ENCODE measurements at regions not wholly inside any gene's neighbourhood (a gene's known extent, or its start where the extent isn't known, plus 50 kb on each side); places are given as distances from the start of the nearest gene placed in this dataset.
"Not testable (repeated sequence)": the region's sequence is repeated elsewhere in the genome, so short reads cannot be mapped to it uniquely, and the experiment has no call there.

DNA sequence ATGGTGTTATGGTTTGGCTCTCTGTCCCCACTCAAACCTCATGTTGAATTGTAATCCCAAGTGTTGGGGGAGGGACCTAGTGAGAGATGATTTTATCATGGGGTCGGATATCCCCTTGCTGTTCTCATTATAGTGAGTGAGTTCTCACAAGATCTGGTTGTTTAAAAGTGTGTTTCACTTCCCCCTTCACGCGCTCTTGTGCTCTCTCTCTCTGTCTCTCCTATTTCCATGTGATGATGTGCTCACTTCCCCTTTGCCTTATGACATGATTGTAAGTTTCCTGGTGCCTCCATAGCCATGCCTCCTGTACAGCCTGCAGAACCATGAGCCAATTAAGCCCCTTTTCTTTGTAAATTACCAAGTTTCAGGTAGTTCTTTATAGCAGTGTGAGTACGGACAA, 765.1 kb downstream of the KCNA4 start:
- no peak for DNase-seq (ENCODE audit: low read depth in 2 of 2)

DNA sequence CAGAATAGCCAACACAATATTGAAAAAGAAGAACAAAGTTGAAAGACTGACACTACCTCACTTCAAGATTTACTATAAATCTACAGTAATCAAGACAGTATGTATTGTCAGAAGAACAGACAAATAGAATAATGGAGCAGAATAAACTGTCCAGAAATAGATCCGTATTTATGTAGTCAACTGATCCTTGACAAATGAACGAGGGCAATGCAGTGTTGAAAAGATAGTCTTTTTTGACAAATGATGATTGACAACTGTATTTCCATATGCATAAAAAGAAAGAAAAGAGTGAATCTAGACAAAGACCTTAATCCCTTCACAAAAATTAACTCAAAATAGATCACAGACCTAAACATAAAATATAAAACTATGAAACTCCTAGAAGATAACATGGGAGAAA, 767.1 kb downstream of the KCNA4 start:
- no peak for DNase-seq (ENCODE audit: low read depth in 2 of 2)

- no peak for DNase-seq (ENCODE audit: low read depth in 2 of 2)
Observed at GRCh38 chr11:29244355-29244754, 772.5 kb downstream of the KCNA4 start.

DNA sequence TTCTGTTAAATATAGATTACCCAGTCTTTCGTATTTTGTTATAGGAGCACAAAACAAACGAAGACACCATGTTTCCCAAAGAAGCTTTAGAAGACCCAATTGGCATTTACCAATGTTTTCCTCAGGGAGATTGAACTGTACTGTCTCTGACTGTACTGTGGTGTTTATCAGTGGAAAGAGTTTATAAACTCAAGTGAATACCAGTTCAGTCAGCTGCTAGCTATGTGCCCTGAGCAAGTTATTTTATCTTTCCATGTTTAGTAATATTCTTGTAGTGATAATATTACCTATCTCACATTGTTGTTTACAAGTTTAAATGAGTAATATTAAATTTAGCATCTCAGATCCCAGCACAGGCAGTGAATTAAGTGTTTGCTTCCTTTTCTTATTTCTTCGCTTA, 773.2 kb downstream of the KCNA4 start:
- DNase-seq (ENCODE audit: low read depth in 2 of 2) = no peak

- DNase-seq (ENCODE audit: low read depth in 2 of 2) = no peak
Observed at GRCh38 chr11:29231991-29232390, 784.8 kb downstream of the KCNA4 start.

DNA sequence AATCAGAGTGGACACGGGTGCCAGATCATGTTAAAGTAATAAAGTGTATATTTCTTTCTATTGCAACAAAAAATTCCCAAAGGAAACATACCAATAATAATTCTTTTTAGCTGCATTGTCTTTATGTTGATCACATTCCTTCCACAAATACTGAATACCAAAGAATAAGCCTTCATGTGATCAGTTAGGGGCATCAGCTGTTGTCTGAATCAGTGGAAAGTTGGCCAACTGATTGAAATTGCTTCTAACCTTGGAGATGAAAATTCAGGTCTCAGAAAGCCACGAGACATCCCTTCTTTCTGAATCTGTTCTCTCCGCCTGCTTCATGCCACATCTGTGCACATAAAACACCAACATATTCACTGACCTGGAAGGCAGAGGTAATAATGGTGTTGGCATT, 785.2 kb downstream of the KCNA4 start:
- DNase-seq (ENCODE audit: low read depth in 2 of 2) = no peak

DNA sequence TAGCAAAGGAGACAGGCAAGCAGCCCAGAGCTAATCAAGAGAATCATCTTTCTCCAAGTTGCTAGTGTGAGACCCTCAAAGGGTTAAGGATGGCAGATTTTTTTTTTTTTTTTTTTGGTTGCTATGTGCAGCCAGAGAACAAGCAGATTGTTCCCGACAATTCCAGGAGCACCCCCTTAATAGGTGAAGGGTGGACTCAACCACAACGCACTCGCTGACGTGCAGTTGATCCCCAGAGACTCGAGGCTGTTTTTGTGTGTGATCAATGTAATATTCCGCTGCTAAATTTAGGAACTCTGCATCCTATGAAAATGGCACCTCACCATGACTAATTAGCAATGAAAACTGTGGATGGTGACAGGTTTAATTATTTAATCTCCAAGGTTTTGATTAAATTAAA, 789.0 kb downstream of the KCNA4 start:
- no peak for DNase-seq (ENCODE audit: low read depth in 2 of 2)

DNA sequence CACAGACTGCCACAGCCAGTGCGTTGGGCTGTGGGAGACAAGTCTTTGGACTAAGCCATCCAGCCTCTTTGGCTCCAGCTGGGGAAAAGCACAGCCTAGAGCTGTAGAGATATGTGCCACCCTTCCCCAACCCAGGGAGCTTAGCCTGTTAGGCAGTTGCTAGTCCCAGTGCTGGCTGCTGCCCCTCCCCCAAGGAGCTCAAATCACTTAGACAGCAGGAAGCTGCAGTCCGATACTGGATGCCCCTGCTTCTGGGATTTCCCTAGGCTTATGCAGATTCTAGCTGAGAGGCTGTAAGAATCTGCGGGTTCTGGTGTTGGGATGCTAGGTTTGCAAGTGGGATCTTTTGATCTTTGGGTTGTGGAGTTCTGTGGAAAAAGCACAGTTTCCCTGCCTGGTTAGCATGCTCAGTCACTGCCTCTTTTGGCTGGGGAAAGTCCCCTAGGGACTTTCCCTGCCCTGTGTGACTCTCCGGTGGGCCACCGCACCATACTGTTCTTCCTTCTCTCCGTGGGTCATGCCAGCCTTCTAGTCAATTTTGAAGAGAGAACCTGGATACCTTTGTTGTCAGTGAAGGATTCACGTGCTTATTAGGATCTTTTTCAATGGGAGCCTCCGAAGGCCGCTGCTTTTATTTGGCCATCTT, 792.0 kb downstream of the KCNA4 start:
- no peak for DNase-seq (ENCODE audit: low read depth in 2 of 2)

GRCh38 chr11:29219531-29219930, 797.3 kb downstream of the KCNA4 start:
- not testable (repeated sequence) for DNase-seq (ENCODE audit: low read depth in 2 of 2)

DNA sequence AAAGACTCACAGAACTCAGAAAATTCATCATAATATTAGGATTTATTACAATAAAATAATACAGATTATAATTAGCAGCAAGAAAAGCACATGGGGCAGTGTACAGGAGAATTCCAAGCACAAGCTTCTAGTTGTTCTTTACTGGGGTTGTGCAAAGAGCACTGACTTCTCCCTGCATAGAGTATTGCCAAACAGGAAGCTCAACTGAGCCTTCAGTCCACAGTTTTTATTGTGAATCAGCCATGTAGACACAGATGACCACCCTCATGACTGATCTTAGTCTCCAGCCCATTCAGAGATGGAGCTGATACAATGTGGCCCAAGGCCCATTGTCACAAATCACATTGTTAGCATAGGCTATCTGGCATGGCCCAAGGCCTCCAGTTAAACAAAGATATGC, 798.9 kb downstream of the KCNA4 start:
- DNase-seq (ENCODE audit: low read depth in 2 of 2) = no peak

GRCh38 chr11:29214833-29215232, 802.0 kb downstream of the KCNA4 start:
- DNase-seq (ENCODE audit: low read depth in 2 of 2) = no peak

DNA sequence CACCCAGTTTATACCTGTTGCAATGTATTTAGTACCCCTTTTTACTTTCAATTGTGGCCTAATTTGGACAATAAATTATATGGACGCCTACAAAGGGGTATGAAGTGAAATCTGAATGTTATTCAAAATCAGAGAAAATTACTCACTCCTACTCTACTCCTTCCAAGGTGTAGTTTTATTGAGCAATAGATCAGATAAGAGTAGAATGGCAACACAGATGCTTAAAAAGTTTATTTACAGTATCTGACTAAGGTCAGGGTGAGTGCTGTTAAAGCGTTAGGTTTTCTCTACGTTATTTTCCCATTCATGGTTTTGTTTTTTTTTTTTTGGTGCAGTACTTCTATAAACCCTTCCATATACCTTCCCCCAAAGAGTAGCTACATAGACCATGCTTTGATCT, 805.6 kb downstream of the KCNA4 start:
- no peak for DNase-seq (ENCODE audit: low read depth in 2 of 2)

GRCh38 chr11:29210426-29210825, 806.4 kb downstream of the KCNA4 start:
- DNase-seq (ENCODE audit: low read depth in 2 of 2) = no peak

GRCh38 chr11:29208117-29208516, 808.7 kb downstream of the KCNA4 start:
- DNase-seq (ENCODE audit: low read depth in 2 of 2) = no peak

GRCh38 chr11:29200791-29201562, 815.9 kb downstream of the KCNA4 start:
- DNase-seq (ENCODE audit: low read depth in 2 of 2) = no peak

GRCh38 chr11:29190313-29190712, 826.5 kb downstream of the KCNA4 start:
- DNase-seq (ENCODE audit: low read depth in 2 of 2) = no peak

DNA sequence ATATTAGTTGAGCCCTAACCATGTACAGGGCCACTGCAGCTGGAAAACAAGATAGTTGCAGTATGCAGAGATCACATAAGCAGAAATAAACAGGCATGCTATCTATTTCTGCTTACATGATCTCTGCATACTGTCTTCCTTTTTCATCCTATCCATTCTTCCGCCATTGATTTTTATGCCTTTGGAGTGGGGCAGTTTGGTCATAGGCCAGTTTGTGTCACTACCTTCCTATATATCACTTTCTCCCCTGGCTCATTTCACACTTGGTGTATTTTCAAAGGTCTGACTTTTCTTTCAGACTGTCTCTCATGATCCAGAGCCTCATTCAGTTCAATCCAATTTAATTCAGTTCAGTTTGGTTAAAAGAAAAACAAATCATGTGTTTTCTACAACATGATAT, 829.6 kb downstream of the KCNA4 start:
- DNase-seq (ENCODE audit: low read depth in 2 of 2) = no peak

DNA sequence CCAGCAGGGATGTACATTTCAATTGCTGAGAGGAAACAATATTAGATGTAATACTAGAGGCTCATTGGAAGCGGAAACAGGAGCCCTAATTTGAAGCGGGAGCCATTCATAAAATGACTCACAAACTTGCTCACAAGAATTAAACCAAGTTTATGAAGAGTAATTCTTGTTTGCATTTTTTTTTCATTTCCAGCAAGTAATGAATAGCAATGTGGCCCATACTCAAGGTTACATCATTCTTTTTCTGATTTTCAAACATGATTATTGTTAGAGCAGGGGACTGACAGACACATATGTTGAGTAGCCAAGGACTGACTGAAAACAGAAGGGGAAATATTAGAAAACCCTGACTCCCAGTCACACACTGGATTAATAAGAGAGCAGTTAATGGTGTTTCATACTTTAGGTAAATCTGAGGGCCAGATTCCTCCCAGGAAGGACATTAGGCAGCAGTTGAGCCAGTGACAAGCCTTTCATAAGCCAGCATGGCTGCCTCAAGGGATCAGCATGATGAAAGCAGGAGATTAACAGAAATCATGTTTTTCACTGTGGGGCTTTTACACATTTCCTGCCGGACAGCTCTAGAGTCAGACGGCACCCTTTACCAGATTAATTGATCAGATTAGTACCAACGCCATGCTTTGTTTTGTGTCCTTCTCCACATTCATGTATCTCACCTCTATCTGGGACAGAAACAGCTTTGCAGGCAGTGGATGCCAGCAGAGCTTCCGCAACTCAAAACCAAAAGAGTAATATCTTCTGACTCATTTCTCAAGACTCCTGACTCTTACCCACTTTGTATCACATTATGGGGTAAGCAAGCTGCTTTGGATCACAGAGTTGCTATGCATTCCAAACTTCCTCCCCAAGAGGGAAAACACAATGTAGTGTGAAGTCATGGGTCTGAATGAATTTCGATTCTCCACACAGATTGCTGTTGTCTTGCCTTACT, 831.6 kb downstream of the KCNA4 start:
- no peak for DNase-seq (ENCODE audit: low read depth in 2 of 2)

- no peak for DNase-seq (ENCODE audit: low read depth in 2 of 2)
Observed at GRCh38 chr11:29183301-29183700, 833.5 kb downstream of the KCNA4 start.

GRCh38 chr11:29173660-29174062, 843.2 kb downstream of the KCNA4 start:
- DNase-seq (ENCODE audit: low read depth in 2 of 2) = no peak

DNA sequence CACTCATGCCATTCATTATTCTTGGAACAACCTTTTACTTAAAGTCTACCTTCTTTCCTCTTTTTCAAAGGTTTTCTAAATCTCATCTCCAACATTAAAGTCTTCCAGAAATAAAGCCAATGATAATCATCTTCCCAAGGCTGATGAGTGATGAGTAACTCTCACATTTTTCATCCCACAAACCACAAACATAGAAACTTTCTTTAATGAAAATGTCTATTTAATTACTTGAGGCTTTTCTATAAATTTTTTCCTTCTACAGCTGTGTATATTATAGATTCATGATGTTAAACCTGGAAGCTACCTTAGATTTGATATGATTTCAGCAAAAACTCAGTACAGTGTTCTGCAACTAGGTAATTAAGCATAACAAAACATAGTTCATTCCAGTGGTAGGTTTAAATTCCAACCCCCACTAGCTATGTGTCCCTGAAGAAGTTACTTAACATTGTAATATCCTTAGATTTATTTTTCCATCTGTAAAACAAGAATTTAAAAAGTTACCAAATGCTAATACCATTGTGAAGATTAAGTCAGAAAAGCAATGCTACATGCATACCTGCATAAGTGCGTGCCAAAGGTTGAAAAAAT, 845.4 kb downstream of the KCNA4 start:
- DNase-seq (ENCODE audit: low read depth in 2 of 2) = no peak

GRCh38 chr11:29166306-29166705, 850.5 kb downstream of the KCNA4 start:
- no peak for DNase-seq (ENCODE audit: low read depth in 2 of 2)

Measured in stimulated activated CD8-positive, alpha-beta memory T cell treated with anti-CD3 and anti-CD28 coated beads, Interleukin-2, amount 100 ng/mL, for 48 hours (primary cell).